GM19455 (cell line): ENCODE measurements at regions not wholly inside any gene's neighbourhood (a gene's known extent, or its start where the extent isn't known, plus 50 kb on each side); places are given as distances from the start of the nearest gene placed in this dataset.
"Not testable (repeated sequence)": the region's sequence is repeated elsewhere in the genome, so short reads cannot be mapped to it uniquely, and the experiment has no call there.

Experiments
- ATAC-seq: cut with Tn5 transposase; IDR thresholded peaks from one replicate; pipeline ENCODE4 v1.9.1; 2021; ENCODE audit not compliant: unreplicated experiment

DNA sequence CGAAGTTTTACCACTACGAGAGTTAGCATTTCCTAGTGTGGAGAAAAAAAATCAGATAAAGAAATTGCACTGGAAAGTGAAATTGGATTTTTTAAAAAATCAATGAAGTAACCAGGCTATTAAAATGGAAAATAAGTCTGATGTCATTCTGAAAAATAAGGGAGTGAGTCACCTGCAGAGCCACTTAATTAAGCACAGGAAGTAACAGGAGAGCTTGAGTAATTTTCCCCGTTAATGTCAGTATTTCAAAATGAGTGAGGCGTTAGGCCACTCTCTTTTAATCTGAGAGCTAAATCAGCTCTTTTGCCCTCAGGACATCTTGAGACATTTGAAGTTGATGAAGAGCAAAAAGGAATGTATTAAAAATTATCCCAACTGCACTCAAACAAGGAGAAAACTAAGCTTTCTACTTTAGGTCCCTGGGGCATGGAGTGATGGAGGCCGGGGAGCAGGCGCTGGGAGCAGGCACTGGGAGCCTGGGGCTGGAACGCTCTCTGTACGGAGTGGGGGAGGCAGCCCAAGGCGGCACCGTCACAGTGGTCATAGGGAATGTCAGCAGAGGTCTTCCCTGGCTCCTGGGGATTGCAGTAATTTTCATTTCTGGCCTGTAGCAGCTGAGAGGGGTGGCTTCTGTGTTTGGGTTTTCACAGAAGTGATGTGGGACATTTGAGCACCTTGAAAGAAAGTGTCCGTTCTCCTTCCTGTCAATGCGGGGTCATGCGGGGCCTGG, 194.6 kb downstream of the BCL2L11 start:
- ATAC-seq, result not testable (repeated sequence)

DNA sequence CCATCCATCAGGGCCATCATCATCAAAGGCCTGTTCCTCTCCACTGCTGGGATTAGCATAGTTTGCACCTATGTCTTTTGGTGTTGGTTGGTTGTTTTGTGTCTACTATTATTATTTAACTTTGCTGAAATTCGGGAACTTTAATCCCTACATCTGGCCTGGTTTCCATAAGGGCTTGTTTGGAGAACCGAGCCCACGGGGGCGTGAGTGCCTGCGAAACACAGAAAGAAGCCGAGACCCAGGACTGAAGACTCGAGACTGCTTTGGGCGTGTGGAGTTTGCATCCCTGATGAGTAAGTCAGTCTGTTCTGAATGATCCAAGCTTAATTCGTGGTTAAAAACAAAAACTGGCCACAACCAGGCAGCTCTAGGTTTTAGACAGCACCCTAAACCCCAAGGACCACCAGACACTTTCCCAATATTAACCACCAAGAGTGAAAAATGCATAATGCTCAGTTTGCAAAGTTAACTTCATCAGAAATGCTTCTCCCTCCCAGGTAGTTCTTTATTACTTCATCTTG, 195.6 kb downstream of the BCL2L11 start:
- ATAC-seq, result not testable (repeated sequence)

DNA sequence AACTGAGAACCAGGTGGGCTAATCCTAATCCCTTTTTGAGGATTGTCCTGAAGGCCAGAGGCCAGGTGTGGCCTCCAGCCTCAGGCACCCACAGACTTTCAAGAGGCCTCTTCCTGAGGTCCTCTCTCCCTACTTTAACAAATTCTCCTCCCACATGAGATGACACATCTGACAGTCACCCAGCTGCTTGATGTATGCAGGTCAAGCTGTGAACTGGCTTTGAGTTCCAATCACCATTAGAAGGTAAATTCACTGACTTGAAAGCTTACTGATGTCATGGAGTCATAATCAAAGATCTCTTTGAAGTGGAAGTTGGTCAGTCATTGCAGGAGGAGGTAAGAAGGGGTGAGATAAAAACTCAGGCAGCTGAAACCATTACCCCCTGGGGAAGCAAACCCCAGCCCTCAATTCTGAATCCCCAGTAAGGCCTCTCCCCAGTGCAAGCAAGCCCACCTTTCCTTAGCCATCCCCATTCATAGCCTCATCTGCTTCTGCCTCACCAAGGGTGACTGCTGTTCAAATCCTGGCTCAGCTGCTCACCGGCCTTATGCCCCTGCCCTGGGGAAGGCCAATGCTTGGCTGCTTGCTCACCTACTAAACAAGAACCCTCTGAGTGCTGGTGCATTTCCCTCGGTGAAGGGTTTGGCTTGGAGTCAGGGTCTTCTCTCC, 196.3 kb downstream of the BCL2L11 start:
- not testable (repeated sequence) for ATAC-seq

DNA sequence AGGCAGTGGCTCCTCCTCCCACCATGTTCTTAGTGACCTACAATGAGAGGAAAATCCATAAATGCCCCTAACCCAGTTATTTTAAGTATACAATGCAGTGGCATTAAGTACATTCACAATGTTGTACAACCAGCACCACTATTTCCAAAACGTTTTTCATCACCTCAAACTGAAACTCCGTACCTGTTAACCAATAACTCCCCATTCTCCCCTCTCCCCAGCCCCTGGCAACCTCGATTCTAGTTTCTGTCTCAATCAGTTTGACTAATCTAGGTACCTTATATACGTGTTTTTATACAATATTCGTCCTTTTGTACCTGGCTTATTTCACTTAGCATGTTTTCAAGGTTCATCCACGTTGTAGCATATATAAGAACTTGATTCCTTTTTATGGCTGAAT, 198.8 kb downstream of the BCL2L11 start:
- ATAC-seq, result not testable (repeated sequence)

DNA sequence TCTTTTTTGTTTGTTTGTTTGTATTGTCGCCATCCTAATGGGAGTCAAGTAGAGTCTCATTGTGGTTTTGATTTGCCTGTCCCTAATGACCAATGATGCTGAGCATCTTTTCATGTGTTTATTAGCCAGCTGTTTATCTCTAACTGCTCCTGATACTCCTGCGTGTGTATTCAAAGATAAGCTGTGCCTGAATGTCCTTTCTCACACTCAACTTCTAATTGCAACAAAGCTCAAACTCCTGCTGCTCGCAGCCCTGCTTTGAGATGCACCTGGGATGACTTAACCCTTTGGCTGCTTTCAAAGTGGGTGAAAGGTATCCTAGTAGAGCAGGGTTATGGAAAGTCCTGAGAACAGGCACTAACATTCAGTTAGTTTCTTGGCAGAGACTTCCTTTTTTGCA, 199.6 kb downstream of the BCL2L11 start:
- ATAC-seq, result not testable (repeated sequence)

DNA sequence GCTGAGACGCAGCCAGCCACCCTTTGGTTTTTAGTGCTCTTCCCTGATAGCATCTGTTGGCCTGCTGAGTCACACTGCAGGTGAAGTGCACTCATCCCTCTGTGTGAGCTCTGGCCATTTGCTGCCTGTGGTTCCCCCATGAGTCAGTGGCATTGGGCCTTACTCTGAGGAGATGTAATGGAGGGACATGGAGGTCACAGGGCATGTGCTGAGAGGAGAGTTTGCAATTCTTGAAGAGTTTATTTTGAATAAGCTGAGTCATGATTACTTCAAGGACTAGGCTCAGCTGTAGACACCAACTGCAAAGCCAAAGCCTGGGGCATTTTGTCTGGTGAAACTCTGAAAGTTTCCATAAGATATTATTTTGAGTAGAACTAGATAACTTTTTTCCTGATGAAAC, 200.3 kb downstream of the BCL2L11 start:
- ATAC-seq, result not testable (repeated sequence)

DNA sequence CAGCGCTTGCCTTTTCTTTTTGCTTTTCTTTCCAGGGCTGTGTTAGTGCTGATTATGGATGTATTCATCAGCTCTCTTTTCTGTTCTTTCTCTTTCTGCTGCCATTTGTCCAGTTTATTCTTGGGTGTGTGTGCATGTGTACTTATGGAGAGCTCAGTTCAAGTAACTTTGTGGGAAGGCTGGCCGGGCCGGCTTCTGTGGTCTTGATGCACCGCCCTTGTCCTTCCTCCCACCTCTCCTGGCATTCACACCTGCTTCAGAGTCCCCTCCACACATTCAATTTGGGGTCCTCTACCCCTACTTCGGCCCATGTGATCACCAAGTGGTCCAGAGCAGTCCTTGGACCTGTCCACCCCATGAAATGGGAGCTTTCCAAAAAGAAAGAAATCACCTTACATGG, 202.7 kb downstream of the BCL2L11 start:
- not testable (repeated sequence) for ATAC-seq

DNA sequence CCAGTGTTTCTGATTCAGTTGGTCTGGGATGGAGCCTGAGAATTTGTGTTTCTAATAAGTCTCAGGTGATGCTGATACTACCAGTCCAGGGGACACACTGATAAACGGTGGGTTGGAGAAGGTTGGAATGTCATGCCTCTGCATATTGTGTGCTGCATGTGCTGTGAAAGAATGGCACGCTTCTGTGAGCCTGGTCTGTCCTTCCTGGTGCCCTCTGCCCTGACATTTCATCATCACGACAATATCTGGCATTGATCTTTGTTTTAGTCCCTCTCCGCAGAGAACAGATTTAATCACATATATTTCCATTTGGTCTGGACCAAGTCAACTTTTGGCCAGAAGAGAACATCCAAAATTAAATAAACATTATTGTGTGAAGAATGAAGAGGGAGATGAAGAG, 207.0 kb downstream of the BCL2L11 start:
- ATAC-seq, result not testable (repeated sequence)

DNA sequence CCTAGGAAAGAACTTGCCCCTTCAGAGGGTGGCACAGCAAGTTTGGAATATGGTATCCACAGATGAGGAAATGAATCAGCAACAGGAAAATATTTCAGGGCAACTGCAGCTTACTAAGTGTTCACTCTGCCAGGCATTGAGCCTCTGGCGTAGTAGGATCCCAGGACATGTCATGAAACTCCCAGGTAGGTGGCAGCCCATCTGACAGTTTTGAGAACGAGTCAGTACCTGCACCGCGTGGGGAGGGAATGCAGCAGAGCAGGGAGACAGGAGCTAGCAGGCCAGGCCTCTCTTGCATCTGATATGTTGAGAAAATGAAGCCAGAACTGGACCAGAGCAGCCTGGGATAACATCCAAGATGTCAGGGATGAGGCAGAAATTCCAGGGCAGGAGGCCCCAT, 208.6 kb downstream of the BCL2L11 start:
- ATAC-seq, result not testable (repeated sequence)

DNA sequence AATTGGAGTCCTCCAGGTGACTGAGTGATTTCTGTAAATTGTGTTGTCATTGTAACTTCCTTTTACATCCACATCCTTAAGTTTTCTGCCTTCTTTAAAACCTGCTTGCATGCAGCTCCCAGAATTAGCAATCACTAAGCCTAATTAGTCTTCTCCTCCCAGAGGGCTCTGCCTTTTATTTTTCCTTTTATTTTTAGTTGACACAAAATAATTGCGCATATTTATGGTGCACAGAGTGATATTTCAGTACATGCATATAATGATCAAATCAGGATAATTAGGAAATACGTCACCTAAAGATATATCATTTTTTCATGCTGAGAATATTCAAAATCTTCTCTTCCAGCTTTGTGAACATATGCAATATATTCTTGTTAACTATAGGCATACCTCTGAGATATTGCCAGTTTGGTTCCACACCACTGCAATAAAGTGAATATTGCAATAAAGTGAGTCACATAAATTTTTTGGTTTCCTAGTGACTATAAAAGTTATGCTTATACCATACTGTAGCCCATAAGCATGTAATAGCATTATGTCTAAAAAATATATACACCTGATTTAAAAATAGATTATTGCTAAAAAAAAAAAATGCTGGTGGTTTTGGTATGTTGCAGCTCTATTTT, 210.5 kb downstream of the BCL2L11 start:
- not testable (repeated sequence) for ATAC-seq

DNA sequence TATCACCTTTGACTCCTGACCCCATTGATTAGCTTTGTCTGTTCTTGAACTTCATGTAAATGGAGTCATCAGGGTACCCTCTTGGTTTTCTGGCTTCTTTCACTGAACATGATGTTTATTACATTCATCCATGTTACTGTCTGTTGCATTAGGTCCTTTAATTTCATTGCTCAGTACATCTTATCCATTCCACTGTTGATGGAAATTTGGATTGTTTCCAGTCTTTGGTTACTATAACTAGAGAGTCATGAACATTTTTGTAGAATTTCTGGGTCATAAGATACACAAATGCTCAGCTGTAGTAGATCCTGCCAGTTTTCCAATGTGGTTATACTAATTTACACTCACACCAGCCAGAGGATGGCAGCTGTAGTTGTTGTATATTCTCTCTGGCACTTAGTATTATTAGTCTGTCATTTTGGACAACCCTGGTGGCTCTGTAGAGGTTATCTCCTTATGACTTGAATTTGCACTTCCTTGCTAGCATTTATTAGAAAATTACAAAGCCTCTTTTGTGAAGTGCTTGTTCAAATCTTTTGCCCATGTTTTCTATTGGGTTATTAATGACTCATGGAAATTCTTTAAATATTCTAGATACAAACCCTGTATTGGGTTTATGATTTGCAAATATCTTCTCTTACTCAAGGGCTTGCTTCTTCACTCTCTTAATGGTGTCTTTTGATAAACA, 214.7 kb downstream of the BCL2L11 start:
- ATAC-seq, result not testable (repeated sequence)

DNA sequence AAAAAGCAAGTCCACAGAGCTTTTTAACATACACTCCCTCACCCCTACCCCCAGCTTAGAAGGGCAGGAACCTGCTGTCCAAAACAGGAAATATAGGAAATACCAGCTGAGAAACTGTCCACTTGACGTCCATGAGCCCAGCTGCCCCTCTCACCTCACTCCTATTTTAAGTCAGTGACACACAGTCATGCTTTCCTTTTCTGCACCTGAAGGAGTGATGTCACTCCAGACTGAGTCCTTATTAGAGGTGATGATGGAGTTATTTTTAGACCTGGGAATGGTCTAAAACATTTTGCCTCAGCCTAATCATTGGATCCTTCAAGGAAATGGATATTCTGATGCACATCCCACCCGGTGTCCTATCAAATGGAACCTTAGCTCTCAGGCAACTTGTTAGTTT, 217.8 kb downstream of the BCL2L11 start:
- ATAC-seq, result not testable (repeated sequence)

DNA sequence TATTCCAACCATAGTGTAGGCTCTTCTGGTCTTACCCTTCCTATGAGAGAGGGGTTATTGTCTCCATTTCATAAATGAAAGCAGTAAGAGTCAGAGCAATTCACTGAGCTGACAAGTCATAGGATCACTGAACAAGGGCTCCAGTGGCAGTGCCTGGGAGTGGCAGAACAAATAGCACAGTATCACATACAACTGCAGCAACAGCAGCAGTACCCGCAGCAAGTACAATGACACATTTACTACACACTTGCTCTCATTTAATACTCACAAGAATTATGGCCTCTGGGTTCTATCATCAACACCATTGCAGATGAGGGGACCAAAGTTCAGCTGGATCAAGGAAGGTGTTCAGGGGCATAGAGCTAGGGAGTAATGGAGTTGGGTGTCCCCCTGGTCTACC, 218.8 kb downstream of the BCL2L11 start:
- not testable (repeated sequence) for ATAC-seq

DNA sequence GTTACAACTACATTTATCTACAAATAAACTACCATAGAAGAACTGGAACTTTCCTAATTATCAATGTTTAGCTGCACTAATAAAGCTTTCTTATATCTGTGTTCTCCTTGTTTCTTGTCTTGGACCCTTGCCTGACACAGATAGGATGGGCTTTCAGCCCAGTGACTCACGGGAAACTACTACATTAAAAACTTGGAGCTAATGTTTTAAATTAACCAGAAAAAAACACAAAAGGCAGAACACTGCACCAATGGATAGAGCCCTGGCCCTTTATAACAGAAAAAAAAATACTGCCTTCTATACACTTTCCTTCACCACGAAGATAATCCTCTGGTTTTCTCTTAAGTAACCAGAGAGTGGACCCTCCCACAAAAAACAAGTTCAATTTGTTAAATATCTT, 223.9 kb downstream of the BCL2L11 start:
- not testable (repeated sequence) for ATAC-seq

DNA sequence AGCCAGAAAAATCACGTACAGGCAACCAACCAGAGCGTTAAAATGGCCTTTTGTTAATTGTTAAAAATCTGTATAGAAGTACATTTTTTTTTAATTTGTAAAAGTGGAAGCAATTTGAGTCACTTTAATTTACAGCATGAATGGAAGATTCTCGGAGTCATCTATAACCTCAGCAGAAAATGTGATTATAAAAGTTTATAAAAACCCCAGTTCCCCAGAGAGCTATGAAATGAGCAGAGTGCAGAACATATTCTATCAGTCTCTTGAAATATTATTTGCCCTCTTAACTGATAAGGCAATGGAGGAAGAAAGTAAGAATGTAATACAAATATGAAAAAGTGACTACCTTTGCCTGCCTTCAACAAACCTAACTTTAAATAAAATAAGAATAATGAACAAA, 224.7 kb downstream of the BCL2L11 start:
- ATAC-seq, result not testable (repeated sequence)

DNA sequence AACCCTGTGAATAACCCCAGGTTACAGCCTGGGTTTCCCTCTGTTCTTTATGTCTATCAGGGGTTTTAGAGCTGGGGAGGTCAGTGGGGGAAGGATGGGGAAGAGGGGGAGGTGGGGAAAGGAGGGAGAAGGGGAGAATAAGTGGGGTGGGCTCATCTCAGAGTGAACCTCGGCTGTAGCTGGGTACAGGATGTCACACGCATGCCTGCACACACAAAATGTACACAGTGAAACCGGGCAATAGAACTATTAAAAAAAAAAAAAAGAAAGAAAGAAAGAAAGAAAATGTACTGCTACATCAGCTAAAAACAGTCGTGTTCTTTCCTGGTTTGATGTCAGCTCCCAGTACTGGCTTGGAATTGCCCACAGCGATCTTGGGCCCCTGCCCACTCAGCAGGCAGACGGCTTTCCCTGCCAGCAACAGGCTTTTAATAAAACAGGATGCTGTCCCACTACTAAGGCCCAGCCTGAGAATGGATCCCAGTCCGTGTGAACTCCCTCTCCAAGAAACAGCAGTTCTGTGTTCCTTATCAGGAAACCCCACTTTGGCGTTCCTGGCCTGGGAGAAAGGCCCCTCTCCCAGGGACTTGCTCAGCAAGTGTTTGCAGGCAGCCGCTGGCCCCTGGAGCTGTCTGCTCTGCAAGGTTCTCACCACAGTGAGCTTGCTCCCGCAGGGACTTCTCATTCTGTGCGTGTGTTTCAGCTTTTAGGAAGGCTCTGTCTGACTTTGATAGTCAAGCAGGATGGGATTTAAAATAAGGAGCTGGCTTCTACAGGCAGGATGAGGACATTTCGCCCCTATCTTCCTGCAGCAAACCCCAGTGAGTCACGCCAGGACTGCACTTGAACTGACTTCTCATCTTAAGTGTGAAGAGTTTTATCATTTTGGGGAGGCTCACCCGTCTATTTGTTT, 225.6 kb downstream of the BCL2L11 start:
- ATAC-seq, result not testable (repeated sequence)

DNA sequence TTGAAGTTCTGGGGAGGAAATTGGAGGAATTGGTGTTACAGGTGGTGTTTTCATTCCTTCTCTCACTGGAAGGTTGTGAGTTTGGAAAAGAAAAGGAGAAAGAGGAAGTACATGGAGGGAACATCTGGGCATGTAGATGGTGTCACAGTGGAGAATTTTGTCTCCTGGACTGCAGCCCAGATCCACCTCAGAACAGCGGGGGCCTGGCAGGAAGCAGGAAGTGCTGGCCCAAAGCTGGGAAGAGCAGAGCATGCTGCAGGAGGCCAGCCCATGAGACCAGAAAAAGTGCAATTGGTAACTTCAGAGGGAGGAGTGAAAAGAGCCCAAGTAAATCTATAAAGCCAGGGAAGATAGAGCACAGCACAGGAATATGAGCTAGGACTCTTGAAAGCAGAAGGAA, 227.0 kb downstream of the BCL2L11 start:
- ATAC-seq, result not testable (repeated sequence)

DNA sequence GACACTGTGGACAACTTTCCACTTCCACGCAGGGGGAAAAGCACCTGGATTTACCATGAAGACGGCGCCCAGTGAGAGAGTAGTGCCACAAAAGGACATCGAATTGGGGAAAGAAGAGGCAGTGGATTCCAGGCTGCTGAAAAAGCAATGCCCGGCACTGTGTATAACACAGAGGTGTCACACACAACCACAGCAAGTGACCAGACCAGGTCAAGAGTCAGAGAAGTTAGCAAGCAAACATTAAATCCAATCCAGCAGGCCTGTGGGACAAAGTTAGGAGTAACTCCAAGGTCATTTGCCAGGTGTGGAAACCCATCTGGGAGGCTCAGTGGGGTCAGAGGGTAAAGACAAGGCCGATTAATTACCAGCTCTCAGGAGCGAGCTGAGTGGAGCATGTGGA, 227.6 kb downstream of the BCL2L11 start:
- not testable (repeated sequence) for ATAC-seq

DNA sequence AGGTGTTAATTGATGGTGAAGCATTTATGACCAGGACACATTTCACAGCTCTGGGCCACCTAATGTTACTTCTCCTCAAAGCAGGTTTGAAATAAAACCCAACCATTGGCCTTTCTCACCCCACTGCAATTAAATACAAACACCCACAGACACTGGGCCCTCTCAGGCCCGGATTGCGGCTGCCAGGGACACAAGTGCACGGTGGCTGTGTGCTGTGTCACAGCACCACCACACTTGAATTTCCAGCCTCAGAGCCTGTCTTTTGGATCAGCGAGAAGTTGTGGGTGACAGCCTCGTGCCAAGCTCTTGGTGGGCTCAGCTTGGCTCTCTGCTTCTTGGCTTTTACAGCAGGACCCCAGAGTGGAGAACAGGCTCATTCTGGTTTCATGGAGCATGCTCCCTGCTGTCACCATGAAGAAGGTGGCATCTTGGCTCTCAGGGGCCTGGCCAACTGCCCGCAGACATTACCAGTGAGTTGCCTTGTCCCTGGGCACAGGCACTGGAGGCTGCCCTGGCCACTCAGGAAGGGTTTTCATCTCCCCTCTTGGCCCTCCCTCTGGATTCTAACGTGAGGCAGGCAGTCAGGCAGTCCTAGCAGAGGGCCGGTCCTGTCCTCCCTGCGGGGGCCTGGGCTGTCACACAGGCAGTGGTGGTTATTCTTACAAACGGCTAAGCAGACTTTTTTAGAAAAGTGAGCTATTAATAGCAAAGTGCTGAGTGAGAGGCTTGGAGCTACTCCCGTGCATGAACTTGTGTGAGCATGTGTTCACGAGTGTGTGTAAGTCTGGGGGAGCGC, 234.5 kb downstream of the BCL2L11 start:
- ATAC-seq, result not testable (repeated sequence)
